HG03565 (cell line): ENCODE measurements at regions not wholly inside any gene's neighbourhood (a gene's known extent, or its start where the extent isn't known, plus 50 kb on each side); places are given as distances from the start of the nearest gene placed in this dataset.

Experiments used
- ATAC-seq: cut with Tn5 transposase; IDR thresholded peaks from one replicate; pipeline ENCODE4 v1.9.1; 2021; ENCODE audit warnings: mild to moderate bottlenecking, moderate library complexity; ENCODE audit not compliant: unreplicated experiment

DNA sequence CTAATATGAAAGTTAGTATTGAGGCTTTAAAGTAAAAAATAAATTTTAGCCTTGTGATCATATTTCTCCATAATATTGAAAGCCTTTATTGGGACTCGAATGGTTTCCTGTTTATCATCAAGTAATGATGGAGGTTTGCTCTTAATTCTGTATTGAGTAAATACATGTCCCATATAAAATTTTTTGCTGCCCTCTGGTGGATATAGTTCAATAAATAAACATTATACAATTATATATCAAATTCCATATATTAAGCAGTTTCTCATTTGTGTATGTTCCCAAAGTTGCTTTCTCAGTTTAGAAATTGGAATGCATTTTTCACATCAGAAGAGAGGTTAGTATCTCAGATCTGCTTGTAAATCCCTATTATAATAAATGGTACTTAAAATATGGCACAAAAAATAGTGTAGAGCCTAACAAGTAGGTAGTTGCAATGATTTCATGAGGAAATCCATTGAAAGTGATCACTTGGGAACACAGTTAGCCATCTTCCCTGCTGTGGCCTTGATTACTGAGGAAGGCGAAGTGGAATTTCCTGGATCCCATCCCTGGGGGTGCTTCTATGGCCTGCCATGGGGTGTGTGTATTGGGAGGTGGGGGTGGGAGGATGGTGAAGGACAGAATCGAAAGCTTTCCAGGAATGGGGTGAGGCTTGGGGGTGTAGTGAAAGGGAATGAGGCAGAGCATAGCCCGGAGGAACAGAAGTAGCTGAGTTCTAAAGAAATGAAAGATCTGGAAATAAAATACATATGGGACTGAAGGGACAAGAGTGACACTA, 84.1 kb upstream of the C21orf91 start:
- ATAC-seq, result no peak

DNA sequence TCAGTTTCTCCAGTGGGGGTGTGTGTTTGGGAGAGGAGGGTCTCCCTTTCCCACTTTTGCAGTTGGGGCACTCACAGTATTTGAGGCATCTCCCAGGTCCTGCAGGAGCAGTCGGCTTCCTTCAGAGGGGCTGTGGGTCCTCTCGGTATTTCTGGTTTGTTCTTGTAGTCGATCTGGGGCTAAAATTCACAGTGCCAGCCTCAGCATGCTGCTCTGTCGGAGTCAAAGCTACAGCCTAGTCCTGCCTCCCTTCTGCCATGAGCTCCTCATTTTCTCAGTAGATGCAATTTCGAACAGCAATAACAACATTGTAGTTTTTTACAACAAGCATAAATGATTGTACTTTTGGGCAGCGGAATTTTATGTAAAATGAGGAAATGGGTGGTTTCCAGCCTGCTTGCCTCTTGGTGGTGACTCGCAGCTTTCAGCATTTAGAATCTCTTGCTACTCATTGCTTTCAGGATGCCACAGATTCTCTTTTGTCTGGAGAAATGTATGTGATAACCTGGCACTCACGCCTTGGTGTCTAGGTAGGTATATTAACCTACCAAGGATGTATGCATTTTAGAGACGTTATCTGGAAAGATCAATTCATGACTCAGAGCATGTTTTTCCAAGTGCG, 82.4 kb upstream of the C21orf91 start:
- no peak for ATAC-seq

DNA sequence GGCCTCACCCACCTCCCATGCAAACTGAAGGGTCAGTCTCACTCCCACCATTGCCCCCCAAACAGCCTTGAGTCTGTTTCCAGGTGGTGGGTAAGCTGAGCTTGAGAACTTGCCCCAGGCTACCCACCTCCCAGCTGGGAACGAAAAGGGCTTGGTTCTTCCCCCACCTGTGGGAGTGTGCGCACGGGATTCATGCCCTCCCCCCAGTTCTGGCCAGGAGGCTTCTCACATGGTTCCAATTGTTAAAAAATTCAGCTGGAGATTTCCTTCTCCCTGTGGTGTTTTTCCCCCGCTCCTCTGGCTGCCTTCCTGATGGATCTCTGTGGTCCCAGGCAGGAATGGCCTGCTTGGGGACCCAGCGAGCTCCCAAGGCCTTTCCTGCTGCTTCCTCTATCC, 81.8 kb upstream of the C21orf91 start:
- ATAC-seq, result no peak

DNA sequence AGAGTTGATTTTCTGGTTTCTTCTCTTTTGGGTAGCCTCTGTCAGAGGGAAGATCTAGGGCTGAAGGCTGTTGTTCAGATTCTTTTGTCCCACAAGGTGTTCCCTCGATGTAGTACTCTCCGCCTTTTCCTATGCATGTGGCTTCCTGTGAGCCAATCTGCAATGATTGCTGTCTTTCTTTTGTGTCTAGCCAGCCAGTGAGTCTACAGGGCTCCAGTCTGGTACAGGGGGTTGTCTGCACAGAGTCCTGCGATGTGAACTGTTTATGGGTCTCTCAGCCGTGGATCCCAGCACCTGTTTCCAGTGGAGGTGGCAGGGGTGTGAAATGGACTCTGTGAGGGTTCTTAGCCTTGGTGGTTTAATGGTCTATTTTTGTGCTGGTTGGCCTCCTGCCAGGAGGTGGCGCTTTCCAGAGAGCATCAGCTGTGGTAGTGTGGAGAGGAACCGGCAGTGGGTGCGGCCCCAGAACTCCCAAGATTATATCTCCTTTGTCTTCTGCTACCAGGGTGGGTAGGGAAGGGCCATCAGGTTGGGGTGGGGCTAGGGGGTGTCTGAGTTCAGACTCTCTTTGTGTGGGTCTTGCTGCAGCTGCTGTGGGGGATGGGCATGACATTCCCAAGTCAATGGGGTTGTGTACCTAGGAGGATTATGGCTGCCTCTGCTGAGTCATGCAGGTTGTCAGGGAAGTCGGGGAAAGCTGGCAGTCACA, 81.3 kb upstream of the C21orf91 start:
- no peak for ATAC-seq

DNA sequence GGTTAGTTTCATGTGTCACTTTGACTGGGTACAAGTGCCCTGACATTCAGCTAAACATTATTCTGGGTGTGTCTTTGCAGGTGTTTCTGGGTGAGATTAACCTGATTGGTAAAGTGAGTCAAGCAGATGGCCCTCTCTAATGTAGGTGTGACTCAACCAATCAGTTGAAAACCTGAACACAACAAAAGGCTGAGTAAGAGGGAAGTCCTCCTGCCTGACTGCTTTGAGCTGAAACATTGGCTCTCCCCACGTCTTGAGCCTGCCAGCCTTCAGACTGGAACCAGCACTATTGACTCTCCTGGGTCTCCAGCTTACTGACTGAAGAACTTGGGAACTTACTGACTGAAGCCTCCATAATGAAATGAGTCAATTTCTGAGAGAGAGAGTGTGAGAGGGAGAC, 70.0 kb upstream of the C21orf91 start:
- ATAC-seq, result no peak

DNA sequence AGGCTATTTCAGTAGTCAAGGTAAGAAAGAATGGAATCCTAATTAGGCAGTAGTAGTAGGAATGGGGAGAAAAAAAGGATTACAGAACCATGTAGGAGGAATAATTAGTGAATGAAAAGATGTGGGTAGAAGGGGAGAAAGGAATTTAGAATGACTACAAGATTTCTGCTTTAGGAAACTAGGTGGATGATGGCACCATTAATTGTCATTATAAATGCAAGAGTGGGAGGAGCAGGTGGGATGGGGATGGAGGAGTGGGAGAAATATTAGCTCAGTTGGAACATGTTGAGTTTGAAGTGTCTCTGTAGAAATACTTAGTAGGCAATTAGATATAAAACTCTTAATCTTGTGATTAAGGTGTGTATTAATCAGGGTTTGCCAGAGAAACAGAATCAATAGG, 50.0 kb upstream of the C21orf91 start:
- ATAC-seq, result no peak
